ENCODE measurements at regions not wholly inside any gene's neighbourhood (a gene's known extent, or its start where the extent isn't known, plus 50 kb on each side); places are given as distances from the start of the nearest gene placed in this dataset.
A peak's percentile ranks its signal among the peaks of the same experiment; 100 is the strongest.
"Not testable (repeated sequence)": the region's sequence is repeated elsewhere in the genome, so short reads cannot be mapped to it uniquely, and the experiment has no call there.

DNA sequence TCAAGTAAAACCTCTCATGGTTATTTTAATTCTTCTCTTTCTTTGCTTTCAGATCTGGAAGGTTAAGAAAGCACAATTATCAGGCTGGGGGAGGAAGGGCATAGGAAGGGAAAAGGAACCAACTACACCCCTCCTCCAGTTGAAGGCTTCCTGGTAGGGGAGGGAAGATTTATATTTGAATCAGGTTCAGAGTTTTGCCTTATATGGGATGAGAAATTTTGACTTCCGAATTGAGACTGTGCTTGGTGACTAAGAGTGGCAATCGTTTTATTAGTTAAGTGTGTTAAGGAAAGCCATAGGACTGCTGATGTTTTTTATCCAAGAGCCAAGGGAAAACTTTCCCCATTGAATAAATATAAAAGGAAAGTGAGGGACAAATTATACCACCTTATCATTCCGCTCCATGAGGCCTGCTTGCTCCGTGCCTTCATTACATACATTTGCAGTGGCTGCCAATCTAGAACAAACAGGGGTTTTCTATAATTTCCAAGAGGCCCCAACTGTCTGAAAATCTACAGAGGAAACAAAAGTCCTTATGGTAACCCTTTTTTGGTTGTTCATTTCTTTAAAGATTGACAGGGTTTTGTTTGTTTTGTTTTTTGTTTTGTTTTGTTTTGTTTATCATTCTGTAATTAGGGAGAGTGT lies 115.7 kb upstream of the EPB41L4A start:
- no peak for DNase-seq

DNA sequence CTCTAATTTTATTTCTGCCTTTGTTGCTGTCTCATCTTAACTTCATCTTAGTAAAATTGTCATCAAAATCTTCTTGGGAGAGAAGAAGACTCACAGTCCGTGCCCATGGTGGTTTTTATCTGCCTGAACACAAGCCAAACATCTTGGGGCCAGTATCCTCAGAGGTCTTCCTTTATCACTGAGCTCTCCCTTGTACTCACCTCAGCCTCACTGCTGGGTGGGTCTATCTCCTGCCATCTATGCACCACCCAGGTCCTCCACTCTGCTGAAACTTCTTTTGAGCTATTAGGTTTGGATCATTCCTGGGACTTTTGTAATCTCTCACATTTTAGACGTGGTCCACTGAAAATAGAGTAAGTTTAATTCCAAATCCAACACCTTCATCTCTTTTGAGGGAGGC lies 116.3 kb upstream of the EPB41L4A start:
- no peak for DNase-seq

DNA sequence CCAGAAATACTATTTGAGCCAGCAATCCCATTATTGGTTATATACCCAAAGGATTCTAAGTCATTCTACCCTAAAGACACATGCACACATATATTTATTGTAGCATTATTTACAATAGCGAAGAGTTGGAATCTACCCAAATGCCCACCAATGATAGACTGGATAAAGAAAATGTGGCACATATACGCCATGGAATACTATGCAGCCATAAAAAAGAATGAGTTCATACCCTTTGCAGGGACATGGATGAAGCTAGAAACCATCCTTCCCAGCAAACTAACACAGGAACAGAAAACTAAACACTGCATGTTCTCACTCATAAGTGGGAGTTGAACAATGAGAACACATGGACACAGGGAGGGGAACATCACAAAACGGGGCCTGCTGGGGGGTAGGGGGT lies 125.5 kb upstream of the EPB41L4A start:
- DNase-seq = not testable (repeated sequence)

DNA sequence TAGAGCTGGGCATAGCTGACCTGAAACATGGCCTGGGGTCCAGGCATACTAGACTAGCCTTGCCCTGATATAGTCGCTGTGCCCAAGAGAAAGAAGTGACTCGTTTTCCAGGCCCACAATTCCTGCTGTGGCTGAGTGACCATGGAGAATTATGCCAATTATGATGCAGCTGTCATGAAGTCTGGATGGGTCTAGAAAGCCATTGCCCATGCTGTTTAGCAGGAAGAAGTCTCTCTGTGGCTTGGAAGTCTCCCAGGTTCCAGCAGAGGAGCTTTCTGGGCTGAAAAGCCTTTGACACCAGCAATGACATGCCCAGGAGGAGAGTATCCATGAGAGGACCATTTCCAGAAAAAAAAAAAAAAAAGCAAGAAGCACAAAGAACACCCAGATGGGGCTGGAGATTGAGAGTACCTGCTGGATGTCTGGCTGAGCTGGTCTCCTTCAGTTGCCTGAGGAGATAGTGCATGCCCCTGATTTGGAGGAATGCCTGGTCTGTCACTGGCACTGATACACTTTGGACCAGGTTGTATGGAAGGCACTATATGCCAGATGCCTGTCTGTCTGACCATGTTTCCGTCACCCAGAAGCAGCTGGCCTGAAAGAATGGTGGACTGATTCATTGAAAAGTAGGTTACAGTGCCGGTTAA lies 128.0 kb upstream of the EPB41L4A start:
- no peak for DNase-seq

DNA sequence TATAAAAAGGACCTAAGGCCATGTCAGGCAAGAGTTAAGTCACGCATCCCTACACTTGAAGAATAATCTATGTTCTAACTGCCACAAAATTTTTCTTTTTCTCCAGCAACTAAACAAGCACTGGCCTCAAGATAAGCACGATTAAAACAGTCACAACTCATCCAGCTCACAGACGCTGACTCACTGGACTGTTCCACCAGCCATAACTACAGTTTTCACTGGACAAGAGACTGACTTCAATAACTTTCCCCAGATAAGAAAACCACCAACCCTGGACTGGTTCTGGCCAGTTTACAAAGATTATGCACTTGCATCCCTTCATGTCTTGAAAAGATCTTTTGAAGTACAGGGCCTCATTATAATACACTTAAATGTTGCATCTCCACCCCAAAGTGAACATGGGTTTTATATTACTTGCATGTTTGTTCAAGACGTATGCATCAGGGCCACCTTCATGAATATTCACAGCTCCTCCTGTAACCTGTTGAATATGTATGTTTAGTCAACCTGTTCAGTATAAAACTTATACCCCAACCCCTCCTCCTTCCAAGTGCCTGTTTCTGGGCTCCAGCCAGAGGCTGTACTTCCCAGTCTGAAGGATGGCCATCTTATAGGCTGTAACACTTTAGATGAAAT lies 129.3 kb upstream of the EPB41L4A start:
- DNase-seq = peak in 1 of 2 experiments; percentile 5

DNA sequence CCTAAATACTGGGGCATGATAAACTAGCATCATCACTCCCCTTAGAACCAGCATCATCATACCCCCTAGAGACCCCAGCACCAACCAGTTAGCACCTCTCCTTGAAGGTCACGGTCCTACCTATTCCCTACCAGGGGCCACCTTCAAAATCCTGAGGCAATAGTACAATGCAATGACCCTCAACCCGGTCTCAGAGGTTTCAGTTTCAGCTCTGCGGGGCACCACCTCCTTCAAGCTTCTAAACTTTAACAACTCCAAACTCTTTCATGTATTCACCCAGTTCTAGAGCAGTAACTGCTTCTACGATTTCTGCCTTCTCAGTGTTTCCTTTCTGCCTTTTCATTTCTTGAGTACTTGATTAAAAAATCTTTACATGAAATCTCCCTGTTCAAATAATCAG lies 130.1 kb upstream of the EPB41L4A start:
- no peak for DNase-seq

DNA sequence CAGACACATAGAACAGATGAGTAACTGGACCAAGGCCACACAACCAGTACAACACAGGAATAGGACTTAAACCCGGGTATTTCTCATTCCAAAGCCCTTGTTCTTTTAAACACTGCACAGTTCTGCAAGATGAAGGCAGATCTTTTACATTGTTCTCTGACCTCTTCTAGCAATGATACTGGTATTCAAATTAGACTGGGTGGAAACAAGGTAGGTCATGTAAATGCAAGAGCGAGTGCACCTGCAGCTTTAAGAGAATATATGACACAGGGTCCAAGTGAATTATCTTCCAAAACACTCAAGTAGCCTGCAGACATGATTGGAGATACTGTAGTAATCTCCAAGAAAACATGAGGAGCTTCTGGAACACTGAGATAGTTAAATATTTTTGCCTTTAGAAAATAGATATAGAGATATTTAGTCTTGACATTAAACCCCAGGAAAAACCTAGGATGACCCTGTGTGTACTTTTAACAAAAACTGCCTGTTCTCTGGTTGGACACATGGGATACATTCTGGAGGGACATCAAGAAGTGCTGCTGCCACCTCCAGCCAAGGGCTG lies 130.6 kb upstream of the EPB41L4A start:
- DNase-seq = no peak

DNA sequence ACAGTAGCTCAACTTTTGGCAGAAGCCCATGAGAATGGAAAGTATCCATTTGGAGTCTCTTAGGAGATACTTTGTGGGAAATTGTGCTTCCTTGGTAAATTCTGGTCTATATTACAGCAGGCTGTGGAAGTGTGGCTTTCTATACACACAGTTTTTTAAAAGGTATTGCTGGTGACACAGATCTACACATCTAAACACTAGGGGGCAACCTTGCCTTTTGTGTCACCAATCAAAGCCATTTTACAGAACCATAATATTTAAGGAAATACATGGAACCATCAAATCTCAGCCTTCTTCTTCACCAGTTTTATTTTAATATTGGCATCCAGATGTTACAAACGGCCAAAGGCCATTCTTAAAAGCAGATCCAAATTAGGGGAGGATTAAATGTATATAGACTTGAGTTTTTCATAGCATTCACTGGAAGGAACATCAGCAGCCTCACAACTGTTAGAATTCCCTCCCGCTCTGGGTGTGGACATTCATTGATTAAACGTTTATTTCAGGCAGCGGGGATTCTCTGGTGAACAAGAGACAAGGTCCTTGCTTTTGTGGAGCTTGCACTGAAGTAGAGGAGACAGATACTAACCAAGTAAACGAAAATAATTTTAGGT lies 132.4 kb upstream of the EPB41L4A start:
- DNase-seq = peak; percentile 3 to 8

DNA sequence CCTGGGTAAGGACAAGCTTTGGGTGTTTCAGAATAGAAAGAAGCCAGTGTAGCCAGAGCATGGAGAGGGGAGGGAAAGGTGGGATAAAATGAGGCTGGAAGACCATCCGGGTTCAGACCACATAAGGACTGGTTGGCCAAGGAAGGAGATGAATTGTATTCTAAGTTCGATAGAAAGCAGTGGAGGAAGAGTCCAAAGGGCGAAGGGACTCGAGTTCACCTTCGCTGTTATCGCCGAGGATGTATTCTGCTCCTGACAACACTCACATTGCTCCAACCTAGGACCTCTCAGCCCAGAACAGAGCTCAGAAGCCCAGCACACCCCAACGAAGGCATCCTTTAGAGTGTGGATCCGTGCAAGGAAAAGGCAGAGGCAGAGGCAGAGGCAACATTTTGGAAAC lies 133.1 kb upstream of the EPB41L4A start:
- DNase-seq = no peak

DNA sequence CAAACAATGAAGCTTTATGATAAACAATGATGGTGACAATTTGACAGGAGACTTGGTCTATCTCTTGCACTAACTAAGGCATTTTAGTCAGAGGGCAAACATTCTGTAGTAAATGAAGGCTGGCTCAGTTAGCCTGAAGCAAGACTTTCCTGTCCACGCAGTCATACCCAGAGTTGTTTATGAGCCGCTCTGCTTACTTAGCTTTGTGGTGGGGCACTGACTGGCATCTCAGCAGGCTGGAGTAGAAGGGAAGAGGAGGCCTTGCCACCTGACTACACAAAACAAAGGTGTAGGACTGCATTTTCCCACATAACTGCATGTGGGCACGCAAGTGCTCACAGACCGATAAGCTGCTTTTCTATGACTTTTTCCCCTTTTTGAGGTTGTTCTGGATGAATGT lies 133.7 kb upstream of the EPB41L4A start:
- no peak for DNase-seq

DNA sequence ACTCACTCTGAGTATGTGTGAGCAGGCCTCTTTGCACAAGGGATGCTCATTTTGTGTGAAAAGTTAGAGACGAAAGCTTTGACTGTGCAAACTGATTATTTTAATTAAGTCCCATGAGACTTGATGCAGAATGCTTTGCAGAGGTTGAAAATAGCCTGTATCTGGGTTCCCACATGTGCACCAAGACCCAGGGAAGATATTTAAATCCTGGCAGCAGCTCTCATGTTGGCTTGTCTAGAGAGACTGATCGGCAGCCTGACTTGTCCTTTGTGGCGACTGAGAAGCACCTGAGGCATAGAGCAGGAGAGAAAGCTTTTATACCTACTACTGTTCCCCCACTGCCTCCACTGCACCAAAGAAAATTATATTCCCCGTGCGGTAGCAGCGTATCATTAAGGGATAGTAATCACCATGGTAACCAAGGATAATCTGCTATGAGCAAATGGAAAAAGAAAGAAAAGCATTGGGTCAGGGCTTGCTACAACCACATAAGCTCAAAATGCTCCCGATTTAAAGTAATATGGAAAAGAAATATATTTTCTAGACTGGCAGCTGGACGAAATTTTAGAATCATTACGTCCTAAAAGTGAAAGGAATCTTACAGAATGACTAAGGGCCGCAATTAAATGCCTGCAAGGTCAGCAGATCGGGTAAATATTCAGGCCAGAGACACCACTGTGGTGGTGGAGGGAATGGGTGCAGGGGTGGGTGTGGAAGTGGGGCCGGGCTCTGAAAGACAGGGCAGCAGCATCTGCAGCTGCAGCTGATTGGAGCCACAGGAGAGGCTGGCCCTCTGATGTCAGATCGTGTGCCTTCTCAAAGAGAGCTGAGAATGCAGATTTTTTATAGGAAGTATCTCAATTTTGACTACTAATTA lies 135.3 kb upstream of the EPB41L4A start:
- DNase-seq = no peak

DNA sequence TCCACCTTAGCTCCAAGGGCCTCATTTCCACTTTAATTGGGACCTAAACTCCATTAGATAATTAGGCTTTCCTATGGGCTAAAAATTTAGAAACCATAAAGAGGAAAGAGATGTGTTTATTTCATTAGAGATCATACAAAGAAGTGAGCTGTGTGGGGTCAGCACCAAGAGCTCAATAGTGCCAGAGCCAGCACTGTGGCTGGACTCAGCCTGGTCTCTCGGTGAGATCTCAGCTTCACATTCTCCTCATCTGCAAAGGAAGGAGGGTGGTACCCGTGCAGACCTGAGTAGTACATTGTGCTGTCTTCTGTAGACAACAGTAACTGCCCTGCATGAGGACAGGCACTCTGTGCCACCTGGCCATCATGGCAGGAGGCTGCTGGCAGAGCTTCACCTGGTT lies 136.1 kb upstream of the EPB41L4A start:
- DNase-seq = no peak

DNA sequence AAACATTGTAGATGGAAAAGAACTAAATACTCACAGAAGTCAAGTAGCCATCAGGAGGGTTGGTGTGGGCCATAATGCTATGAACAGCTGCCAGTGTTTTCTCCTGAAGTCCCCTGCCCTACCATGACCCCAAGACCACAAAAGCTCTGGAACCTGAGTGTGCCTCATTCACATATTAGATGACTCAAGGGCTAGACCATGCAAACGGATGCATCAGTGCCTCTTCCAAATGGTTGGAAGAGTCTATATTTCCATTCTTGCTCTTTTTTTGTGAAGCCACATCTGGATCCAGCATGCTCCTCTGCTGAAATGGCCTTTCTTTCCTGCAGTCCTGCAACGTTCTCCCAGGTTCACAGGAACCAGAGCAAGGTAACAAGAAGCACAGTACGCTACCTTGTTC lies 136.6 kb upstream of the EPB41L4A start:
- DNase-seq = no peak

DNA sequence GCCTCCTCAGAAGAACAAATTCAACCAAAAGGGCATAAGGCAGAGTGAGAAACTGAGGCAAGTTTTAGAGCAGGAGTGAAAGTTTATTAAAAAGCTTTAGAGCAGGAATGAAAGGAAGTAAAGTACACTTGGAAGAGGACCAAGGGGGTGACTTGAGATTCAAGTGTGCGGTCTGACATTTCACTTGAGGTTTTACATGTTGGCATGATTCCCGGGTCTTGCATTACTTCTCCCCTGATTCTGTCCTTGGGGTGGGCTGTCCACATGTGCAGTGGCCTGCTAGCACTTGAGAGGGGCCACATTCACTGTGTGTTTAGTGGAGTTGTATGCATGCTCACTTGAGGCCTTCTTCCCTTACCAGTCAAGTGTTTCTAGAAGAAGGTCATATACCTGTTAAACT lies 140.4 kb upstream of the EPB41L4A start:
- not testable (repeated sequence) for DNase-seq

DNA sequence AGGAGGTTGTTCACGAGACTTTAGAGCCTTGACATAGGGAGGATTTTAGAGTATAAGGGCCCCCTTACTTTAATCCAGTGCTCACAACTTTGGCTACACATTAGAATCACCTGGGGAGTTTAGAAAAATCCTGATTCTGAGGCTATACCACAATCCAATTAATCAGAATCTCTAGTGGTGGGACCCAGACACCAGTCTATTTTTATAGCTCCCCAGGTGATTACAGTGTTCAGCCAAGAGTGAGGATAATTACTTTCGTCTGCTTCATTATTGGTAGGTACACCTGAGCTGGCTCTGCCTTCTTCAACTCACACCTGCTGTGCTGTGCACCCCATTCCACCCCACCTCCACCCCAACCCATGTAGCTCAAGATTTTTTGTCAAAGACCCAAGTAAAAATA lies 141.3 kb upstream of the EPB41L4A start:
- DNase-seq = no peak

DNA sequence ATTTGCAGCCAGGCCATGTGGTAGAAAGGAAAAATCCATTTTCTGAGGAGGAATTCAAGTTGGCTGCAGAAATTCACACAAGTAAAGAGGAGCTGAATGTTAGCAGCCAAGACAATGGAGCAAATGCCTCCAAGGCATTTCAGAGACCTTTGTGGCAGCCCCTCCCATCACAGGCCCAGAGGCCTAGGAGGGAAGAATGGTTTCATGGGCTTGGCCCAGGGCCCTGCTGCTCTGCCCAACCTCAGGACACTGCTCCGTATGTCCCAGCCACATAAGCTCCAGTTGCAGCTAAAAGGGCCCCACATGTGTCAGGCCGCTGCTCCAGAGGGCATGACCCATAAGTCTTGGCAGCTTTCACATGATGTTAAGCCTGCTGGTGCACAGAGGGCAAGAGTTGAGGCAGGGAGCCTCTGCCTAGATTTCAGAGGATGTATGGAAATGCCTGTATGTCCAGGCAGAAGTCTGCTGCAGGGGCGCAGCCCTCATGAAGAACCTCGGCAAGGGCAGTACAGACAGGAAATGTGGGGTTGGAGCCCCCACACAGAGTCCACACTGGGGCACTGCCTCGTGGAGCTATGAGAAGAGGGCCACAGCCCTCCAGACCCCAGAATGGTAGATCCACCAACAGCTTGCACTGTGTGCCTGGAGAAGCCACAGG lies 144.2 kb upstream of the EPB41L4A start:
- no peak for DNase-seq

DNA sequence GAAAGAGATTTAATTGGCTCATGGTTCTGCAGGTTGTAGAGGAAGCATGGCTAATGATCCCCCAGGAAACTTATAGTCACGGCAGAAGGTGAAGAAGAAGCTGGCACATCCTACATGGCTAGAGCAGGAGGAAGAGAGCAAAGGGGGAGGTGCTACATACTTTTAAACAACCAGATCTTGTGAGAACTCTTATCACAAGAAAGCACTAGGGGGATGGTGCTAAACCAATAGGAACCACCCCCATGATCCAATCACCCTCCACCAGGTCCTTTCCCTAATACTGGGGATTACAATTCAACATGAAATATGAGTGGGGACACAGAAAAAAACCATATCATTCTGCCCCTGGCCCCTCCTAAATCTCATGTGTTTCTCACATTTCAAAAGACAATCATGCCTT lies 147.2 kb upstream of the EPB41L4A start:
- DNase-seq = no peak

DNA sequence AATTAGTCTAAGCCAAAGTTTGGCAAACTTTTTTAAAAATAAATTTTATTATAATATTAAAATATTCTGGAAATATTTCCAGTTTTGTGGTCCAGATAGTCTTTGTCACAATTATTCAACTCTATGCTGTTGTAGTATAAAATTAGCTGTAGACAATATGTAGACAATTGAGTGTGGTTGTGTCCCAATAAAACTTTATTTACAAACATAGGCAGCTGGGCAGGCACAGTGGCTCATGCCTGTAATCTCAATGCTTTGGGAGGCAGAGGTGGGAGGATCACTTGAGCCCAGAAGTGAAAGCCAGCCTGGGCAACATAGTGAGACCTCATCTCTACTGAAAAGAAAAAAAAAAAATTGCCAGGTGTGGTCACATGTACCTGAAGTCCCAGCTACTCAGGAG lies 150.5 kb upstream of the EPB41L4A start:
- no peak for DNase-seq

DNA sequence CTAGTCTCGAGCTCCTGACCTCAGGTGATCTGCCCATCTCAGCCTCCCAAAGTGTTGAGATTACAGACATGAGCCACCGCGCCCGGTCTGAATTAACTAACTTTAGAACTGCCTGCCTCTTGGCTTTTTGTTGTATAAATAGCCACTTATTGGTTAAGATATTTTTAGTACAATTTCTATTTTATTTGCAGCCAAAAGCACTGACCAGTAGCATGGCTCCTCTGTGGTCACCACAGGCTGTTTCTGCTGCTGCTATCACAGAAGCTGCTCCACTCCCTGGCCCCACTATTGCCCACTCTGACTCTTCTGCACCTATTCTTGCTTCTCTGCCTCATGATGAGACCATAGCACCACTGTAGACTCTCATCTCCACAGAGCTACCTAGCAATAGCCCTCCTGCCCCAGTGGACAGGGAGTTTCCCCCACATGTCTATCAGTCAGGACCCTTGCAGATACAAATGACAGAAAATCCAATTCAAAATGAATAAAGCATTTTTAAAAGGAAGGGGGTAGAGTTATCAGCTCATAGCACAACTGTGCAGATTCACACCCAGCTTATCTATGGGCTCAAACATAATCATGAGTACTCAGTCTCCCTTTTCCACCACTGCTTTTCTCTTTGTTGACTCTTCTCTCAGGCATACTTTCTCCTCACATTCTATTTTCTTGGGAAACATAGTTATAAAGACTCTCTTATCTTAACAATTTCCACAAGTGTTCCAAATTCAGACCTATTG lies 151.8 kb upstream of the EPB41L4A start:
- DNase-seq = no peak

DNA sequence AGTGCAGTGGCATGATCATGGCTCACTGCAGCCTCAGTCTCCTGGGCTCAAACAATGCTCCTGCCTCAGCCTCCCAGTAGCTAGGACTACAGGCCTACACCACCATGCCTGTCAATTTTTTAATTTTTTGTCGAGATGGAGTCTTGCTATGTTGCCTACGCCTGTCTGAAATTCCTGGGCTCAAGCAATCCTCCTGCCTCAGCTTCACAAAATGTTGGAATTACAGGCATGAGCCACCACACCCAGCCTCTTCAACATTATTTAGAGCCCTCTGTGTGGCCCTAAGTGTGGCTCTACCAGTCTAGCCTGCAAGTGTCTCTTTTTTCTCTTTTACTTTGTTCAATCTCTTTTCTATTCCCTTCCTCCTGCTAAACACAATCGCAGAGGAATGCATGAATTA lies 154.4 kb upstream of the EPB41L4A start:
- no peak for DNase-seq

DNA sequence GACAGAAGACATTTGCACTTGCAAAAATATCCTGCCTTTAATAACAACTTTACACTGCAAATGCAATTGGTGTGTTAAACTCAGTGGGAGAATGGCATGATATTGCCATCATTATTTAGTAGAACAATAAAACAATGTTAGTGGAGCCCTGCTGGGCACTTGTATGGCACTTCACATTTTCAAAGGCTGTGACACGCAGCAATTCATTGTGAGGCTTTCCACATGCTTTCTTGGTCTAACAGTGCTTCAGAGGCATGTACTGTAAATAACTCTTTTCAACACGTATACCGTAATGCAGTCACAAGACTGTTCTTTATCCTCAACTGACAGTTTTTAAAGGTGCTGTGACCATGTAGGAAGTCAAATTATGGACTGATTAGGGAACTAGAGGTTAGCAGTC lies 155.5 kb upstream of the EPB41L4A start:
- no peak for DNase-seq

All from activated CD4-positive, alpha-beta T cell treated with anti-CD3 and anti-CD28 coated beads, Interleukin-2, amount 50 U/mL, for 48 hours (primary cell).